Neural progenitor cell (in vitro differentiated cells): ENCODE measurements at regions not wholly inside any gene's neighbourhood (a gene's known extent, or its start where the extent isn't known, plus 50 kb on each side); places are given as distances from the start of the nearest gene placed in this dataset.

ENCODE experiments used
- DNase-seq: peaks from one replicate; pipeline ENCODE4 v3.0.0-alpha.2; 2016; ENCODE audit warnings: low spot score
- H2AFZ ChIP-seq: fragments of 200-600 bp; sonication (generic); replicated peaks from 2 replicates; pipeline ENCODE4 v1.6.1; 2016; ENCODE audit warnings: antibody characterized with exemption
- H3F3A ChIP-seq: fragments of 200-600 bp; sonication (generic); 2 replicates; pipeline ENCODE4 v1.6.1; 2016; ENCODE audit warnings: antibody characterized with exemption, low read depth
- H3K27ac ChIP-seq: fragments of 200-600 bp; sonication (generic); 2 replicates; pipeline ENCODE4 v1.5.1; 2016; ENCODE audit warnings: mild to moderate bottlenecking
- H3K27me3 ChIP-seq: fragments of 200-600 bp; sonication (generic); 2 replicates; pipeline ENCODE4 v1.6.1; 2016; ENCODE audit warnings: mild to moderate bottlenecking, moderate library complexity
- H3K36me3 ChIP-seq: fragments of 200-600 bp; sonication (generic); 2 replicates; pipeline ENCODE4 v1.5.1; 2016
- H3K4me1 ChIP-seq: fragments of 200-600 bp; sonication (generic); 2 replicates; pipeline ENCODE4 v1.6.1; 2016; ENCODE audit warnings: mixed run types
- H3K4me2 ChIP-seq: fragments of 200-600 bp; sonication (generic); 2 replicates; pipeline ENCODE4 v1.6.1; 2016
- H3K4me3 ChIP-seq: fragments of 200-600 bp; sonication (generic); 2 replicates; pipeline ENCODE4 v1.5.1; 2016
- H3K79me2 ChIP-seq: fragments of 200-600 bp; sonication (generic); 2 replicates; pipeline ENCODE4 v1.6.1; 2016; ENCODE audit warnings: low read depth
- H3K9ac ChIP-seq: fragments of 200-600 bp; sonication (generic); 2 replicates; pipeline ENCODE4 v1.6.1; 2016
- H3K9me3 ChIP-seq: fragments of 200-600 bp; sonication (generic); 2 replicates; pipeline ENCODE4 v1.5.1; 2016; ENCODE audit warnings: low read depth
- H4K20me1 ChIP-seq: fragments of 200-600 bp; sonication (generic); 2 replicates; pipeline ENCODE4 v1.6.1; 2016; ENCODE audit warnings: low read depth
- H3K27ac Mint-ChIP-seq: 3 replicates; pipeline ENCODE4 v1.8.0; 2021; ENCODE audit warnings: mixed read lengths
- H3K27me3 Mint-ChIP-seq: 2 replicates; pipeline ENCODE4 v1.8.0; 2022; ENCODE audit warnings: low read depth, mild to moderate bottlenecking, inconsistent platforms, moderate library complexity, mixed read lengths; ENCODE audit not compliant: insufficient read depth
- H3K36me3 Mint-ChIP-seq: 3 replicates; pipeline ENCODE4 v1.8.0; 2021; ENCODE audit warnings: mixed read lengths
- H3K4me1 Mint-ChIP-seq: 3 replicates; pipeline ENCODE4 v1.8.0; 2021; ENCODE audit warnings: mixed read lengths
- H3K4me3 Mint-ChIP-seq: 3 replicates; pipeline ENCODE4 v1.8.0; 2021; ENCODE audit warnings: mild to moderate bottlenecking, moderate library complexity, mixed read lengths
- H3K9me3 Mint-ChIP-seq: 3 replicates; pipeline ENCODE4 v1.8.0; 2020; ENCODE audit warnings: mixed read lengths
- EZH2 ChIP-seq: fragments of 200-600 bp; sonication (generic); IDR thresholded peaks from 2 replicates; pipeline ENCODE4 v1.6.1; 2017; ENCODE audit warnings: antibody characterized with exemption, mild to moderate bottlenecking, moderate library complexity
- EZH2phosphoT487 ChIP-seq: fragments of 200-600 bp; sonication (generic); IDR thresholded peaks from 2 replicates; pipeline ENCODE4 v1.6.1; 2017; ENCODE audit warnings: antibody characterized with exemption
- TF ChIP-seq, protein P1 (sequence below): fragments of 200-600 bp; sonication (generic); IDR thresholded peaks from 2 replicates; pipeline ENCODE4 v1.5.1; 2017; ENCODE audit warnings: antibody characterized with exemption, mild to moderate bottlenecking

DNA sequence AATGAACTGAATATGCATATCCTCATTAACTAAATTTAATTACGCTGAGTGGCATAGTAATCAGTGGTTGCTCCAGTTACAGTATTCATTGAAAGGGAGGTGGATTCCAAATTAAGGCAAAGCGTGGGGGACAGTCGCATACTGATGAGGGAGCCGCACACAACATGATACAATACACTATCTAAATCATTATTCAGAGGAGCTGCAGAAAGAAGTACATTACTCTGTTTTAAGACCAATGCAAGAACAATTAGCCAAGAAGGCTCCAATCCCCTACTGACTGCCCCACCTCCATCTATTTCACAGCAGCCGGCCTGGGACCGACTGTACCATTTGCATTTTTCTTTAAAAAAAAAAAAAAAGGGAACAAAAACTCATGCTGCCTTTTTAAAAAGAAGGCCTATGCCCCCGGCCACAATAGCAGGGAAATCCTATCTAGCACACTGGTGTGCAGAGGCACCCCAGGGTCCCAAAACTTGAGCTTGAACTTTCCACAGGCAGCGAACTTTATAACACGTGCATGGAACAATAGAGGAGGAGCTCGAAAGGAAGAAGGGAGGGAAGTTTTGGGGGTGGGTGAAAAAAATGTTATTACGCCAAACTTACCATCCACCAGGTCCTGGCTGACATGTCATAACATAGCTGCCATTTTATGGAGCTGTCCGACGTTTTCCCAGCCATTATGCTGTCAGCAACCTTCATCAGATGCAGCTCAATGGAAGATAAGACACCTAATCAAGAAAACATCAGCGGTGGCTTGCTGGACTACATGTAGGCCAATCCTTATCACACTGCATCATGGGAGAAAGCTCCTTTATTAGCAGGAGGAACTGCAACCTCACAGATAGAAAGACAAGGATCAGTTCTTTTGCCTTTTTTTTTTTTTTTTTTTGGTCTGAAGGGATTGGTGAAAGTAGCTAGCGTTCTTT is 161.6 kb downstream of the ZDHHC21 start:
- Histone ChIP-seq H3K9me3 (no peaks in the 10 kb centered on the region), H4K20me1 (no peaks in the 10 kb centered on the region), H3K4me2 (no peak overlapping the region), H3F3A (no peaks in the 10 kb centered on the region), H3K9ac (no peak overlapping the region), H3K36me3 (no peaks in the 10 kb centered on the region), H3K27ac (no peak overlapping the region), H3K4me3 (no peak overlapping the region), H3K4me1 (peaks cover 31% of the 10 kb centered on the region), H3K27me3 (no peaks in the 10 kb centered on the region), H2AFZ (no peak overlapping the region), H3K79me2 (no peaks in the 10 kb centered on the region)
- no peak for TF ChIP-seq EZH2phosphoT487
- TF ChIP-seq, protein P1, sequence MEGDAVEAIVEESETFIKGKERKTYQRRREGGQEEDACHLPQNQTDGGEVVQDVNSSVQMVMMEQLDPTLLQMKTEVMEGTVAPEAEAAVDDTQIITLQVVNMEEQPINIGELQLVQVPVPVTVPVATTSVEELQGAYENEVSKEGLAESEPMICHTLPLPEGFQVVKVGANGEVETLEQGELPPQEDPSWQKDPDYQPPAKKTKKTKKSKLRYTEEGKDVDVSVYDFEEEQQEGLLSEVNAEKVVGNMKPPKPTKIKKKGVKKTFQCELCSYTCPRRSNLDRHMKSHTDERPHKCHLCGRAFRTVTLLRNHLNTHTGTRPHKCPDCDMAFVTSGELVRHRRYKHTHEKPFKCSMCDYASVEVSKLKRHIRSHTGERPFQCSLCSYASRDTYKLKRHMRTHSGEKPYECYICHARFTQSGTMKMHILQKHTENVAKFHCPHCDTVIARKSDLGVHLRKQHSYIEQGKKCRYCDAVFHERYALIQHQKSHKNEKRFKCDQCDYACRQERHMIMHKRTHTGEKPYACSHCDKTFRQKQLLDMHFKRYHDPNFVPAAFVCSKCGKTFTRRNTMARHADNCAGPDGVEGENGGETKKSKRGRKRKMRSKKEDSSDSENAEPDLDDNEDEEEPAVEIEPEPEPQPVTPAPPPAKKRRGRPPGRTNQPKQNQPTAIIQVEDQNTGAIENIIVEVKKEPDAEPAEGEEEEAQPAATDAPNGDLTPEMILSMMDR: no peak
- TF ChIP-seq EZH2: no peak
- H3K4me3 Mint-ChIP-seq: no peak overlapping the region
- H3K4me1 Mint-ChIP-seq: peaks cover 36% of the 10 kb centered on the region
- no peaks in the 10 kb centered on the region for H3K36me3 Mint-ChIP-seq
- no peak for DNase-seq
- no peaks in the 10 kb centered on the region for H3K9me3 Mint-ChIP-seq
- no peak overlapping the region for H3K27ac Mint-ChIP-seq
- peaks cover 3% of the 10 kb centered on the region for H3K27me3 Mint-ChIP-seq

DNA sequence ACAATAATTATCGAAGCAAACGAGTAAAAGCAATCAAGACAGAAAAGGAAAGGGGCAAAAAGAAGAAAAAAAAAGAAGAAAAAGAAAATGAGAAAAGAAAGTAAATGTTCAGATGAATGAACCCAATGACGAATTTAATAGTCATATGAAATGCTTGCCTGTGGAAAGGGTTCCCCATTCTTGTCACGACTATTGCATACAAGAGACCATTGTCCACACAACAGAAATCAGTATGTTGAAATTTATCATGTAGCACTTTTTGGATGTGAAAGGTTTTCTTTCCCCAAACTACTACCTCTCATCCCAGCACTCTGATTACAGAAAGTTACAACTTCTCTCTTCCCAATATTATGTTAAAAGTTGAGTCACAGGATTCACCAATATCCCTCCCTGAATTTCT is 162.4 kb downstream of the ZDHHC21 start:
- H3K36me3 ChIP-seq: no peaks in the 10 kb centered on the region
- TF ChIP-seq EZH2phosphoT487: no peak
- TF ChIP-seq EZH2: no peak
- TF ChIP-seq, protein P1: no peak
- no peaks in the 10 kb centered on the region for H3K79me2 ChIP-seq
- peak overlapping the region; percentile 91 for H2AFZ ChIP-seq
- no peak overlapping the region for H3K9ac ChIP-seq
- peaks cover 31% of the 10 kb centered on the region for H3K4me1 ChIP-seq
- H3K27me3 Mint-ChIP-seq: peaks cover 2% of the 10 kb centered on the region
- H3K4me3 ChIP-seq: no peak overlapping the region
- H3K9me3 Mint-ChIP-seq: no peaks in the 10 kb centered on the region
- no peaks in the 10 kb centered on the region for H3K27me3 ChIP-seq
- H3K4me3 Mint-ChIP-seq: no peak overlapping the region
- DNase-seq: no peak
- H3K4me1 Mint-ChIP-seq: peaks cover 36% of the 10 kb centered on the region
- no peaks in the 10 kb centered on the region for H4K20me1 ChIP-seq
- H3F3A ChIP-seq: no peaks in the 10 kb centered on the region
- H3K9me3 ChIP-seq: no peaks in the 10 kb centered on the region
- no peak overlapping the region for H3K27ac ChIP-seq
- no peak overlapping the region for H3K27ac Mint-ChIP-seq
- H3K4me2 ChIP-seq: peak overlapping the region; percentile 20
- H3K36me3 Mint-ChIP-seq: no peaks in the 10 kb centered on the region

DNA sequence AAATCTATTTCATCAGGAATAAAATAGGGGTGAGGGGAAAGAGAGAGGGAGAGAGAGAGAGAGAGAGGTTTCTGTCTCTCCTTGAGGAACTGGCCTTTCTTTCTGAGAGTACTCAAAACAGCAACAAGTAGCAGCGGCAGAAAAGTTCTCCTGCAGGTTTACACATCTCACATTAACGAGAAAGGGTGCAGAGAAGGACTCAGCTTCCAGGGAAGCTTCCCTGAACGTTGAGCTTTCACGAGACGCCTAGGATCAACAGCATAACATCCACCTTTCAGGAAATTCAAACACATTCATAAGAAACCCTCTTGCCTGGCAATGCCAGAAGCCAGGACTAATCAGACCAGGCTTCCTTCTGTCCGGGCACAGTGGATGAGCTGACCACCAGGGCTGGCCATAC is 162.9 kb downstream of the ZDHHC21 start:
- Histone ChIP-seq H3K9ac (no peak overlapping the region), H3K27me3 (no peaks in the 10 kb centered on the region), H3K4me1 (peaks cover 31% of the 10 kb centered on the region), H3K27ac (no peak overlapping the region), H3F3A (no peaks in the 10 kb centered on the region), H3K4me3 (no peak overlapping the region), H4K20me1 (no peaks in the 10 kb centered on the region), H3K36me3 (no peaks in the 10 kb centered on the region), H2AFZ (peak overlapping the region; percentile 91), H3K9me3 (no peaks in the 10 kb centered on the region), H3K79me2 (no peaks in the 10 kb centered on the region), H3K4me2 (peak overlapping the region; percentile 20)
- TF ChIP-seq, protein P1: no peak
- TF ChIP-seq EZH2 (no peak), EZH2phosphoT487 (no peak)
- Mint-ChIP-seq H3K9me3 (no peaks in the 10 kb centered on the region), H3K4me3 (no peak overlapping the region), H3K27me3 (peaks cover 2% of the 10 kb centered on the region), H3K36me3 (no peaks in the 10 kb centered on the region), H3K4me1 (peaks cover 36% of the 10 kb centered on the region), H3K27ac (no peak overlapping the region)
- DNase-seq: peak; percentile 9
